NOMO-1 treated with dmso at 0.1 percent for 144 hours (cell line): ENCODE measurements at regions not wholly inside any gene's neighbourhood (a gene's known extent, or its start where the extent isn't known, plus 50 kb on each side); places are given as distances from the start of the nearest gene placed in this dataset.
"Not testable (repeated sequence)": the region's sequence is repeated elsewhere in the genome, so short reads cannot be mapped to it uniquely, and the experiment has no call there.

ENCODE experiments used
- DNase-seq: peaks from one replicate; lab custom pipeline; 2025; ENCODE audit not compliant: unreplicated experiment; lab: John Stamatoyannopoulos, UW

DNA sequence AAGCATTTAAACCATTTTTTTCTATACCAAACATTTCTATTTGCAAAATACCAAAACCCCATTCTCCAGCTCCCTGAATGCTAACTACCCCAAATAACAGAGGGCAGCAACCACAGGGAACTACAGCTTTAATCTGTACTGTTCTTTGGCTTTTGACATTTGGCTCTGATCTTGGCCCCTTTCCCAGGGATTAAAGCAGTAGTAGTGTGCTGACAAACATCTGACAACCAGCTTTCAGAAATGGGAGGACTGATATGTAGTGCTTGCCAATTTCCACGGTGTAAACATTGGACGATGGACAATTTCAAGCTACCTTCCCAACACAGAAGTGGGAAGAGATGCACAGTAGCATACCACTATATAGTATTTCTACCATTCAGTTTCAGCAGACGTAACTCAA is 88.4 kb upstream of the TEAD1 start:
- no peak for DNase-seq

DNA sequence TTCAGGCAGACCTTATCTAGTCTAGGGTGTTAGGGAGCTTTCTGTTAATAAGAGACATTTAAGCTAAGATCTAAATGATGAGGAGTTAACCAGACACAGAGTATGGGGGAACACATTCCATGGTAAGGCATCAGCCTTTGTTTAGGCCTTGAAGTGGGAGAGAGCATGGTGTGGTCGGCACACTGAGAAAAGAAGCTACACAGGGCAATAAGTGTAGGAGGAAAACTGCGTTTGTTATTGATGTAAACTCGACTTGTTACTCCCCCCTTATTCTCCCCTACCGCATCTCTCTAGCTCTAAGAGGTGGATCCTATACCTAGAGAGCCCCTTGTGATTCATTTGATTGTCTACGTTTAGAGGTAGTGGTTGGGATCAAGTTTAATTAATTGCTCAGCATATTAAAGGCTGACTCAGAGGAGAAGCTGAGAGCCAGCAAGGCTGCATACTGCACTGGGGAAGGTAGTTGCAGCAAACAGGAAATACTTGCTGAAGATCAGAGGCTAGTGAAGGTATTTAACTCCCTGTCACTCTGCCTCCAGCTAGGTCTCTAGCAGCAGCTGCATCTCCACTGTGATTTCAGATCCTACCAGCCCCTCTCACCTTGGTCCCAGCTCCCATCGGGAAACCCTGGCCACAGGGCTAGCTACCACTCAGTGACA is 86.8 kb upstream of the TEAD1 start:
- no peak for DNase-seq

DNA sequence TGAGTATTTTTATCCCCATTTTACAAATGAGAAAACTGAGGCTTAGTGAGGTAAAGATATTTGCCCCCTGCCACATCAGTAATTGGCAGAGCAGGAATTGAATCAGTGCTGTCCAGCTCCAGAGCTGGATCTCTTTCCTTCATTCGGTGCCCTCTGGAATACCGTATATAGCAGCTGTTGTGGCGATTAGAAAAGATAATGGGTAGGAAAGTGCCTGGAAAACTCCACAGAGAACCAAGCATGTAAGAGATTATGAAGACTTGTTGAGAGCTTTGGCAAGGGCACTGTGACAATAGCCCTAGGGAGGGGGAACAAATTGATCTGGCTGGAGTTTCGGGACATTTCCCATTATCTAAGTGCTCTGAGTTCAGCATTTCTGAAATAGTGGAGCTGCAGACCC is 82.5 kb upstream of the TEAD1 start:
- no peak for DNase-seq

DNA sequence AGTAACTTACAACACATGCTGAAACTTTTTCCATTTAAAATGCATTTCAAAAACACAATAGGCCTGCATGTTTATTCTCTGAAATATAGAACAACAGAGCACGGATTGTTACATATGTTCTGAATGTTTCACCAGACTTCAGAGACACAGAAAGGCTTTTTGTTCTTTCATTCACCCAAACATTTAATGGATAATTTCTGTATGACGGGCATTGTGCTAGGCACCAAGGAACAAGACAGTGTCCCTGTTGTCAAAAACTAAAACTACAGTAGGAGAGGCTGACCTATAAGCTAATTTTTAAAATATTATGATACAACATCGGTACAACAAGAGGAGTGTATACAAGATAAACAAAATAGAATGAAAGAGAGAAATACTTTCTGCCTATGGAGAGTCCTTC is 81.9 kb upstream of the TEAD1 start:
- DNase-seq, result no peak

DNA sequence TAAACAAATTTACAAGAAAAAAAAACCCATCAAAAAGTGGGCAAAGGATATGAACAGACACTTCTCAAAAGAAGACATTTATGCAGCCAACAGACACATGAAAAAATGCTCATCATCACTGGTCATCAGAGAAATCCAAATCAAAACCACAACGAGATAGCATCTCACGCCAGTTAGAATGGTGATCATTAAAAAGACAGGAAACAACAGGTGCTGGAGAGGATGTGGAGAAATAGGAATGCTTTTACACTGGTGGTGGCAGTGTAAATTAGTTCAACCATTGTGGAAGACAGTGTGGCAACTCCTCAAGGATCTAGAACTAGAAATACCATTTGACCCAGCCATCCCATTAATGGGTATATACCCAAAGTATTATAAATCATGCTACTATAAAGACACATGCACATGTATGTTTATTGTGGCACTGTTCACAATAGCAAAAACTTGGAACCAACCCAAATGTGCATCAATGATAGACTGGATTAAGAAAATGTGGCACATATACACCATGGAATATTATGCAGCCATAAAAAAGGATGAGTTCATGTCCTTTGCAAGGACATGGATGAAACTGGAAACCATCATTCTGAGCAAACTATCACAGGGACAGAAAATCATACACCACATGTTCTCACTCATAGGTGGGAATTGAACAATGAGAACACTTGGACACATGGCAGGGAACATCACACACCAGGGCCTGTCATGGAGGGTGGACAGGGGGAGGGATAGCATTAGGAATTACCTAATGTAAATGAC is 79.0 kb upstream of the TEAD1 start:
- DNase-seq, result not testable (repeated sequence)

DNA sequence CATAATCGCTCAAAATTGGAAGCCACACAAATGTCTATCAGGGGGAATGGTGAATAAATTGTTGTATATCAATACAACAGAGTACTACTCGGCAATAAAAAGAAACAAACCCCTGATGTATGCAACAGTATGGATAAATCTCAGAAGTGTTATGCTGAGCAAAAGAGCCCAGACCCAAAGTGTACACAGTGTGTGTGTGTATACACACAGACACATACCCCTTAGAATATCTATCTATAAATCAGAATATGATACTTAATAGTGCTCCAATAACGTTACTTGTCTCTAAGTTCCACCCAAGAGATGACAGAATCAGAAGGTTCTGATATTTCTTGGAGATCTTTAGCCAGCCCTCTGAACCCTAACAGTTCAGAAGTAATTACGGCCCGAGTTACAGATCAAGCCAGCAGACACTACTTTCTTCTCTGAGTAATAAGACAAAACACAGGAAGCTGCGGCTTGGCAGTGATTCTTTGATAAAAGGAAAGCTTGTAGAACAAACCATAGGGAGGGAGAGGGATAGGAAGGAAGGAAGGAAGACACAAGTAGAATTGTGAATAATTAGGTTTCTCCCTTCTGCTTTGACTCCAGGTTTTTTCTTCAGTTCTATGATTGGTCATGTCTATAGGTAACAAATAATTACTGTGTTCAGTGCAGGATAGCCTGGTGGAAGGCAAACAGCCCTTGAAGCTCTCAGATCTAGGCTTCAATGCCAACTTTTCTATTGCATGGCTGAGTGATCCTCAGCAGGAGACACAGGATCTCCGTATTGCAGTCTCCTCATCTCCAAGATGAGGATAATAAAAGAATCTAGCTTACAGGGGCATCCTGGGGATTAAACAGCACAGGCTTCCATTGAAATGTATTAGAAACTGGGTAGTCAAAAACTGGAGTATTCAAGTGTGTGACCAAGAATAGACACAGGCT is 75.6 kb upstream of the TEAD1 start:
- no peak for DNase-seq

DNA sequence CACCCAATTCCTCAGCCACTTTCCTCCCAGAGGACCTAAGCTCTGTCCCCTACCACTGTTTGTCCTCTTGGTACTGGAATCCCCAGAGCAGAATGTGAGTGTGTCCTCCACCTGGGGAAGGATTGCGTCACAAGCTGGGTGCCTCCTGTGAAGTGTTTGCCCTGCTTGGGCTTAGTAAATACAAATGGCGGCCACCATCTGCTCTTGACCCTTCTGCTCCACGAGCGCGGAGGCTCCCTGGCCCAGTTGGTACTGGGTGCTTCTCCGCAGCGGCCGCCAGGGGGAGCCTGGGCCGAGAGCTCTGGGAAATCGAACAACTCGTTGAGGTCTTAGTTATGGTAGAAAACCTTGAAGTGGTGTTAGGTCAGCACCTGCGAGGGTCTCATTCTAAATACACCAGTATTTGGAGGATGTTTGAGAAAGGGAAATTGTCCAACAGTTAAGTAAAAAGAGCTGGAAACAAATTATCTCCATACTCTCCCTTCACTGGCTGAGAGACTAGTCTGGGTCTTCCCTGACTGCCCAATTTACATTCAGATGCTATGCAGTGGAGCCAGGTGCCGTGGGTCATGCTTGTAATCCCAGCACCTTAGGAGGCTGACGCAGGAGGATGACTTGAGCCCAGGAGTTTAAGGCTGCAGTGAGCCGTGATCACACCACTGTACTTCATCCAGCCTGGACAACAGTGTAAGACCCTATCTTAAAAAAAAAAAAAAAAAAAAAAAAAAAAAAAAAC is 74.6 kb upstream of the TEAD1 start:
- DNase-seq, result peak; percentile 27

DNA sequence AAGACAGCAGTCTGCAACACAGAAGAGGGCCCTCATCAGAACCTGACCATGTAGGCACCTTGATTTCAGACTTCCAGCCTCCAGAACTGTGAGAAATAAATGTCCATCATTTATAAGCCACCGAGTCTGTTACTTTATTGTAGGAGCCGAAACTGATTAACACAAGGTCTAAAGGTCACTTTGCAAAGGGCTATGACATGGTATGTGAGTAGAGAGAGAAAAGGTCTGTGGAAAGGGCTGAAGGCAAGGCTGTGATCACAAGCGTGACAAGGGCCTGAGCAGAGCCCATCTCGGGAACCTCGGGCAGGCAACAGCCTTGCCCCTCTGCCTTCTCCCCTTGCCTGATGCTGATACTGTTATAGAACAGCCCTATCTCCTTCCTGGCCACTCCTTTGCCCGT is 73.4 kb upstream of the TEAD1 start:
- DNase-seq, result no peak

DNA sequence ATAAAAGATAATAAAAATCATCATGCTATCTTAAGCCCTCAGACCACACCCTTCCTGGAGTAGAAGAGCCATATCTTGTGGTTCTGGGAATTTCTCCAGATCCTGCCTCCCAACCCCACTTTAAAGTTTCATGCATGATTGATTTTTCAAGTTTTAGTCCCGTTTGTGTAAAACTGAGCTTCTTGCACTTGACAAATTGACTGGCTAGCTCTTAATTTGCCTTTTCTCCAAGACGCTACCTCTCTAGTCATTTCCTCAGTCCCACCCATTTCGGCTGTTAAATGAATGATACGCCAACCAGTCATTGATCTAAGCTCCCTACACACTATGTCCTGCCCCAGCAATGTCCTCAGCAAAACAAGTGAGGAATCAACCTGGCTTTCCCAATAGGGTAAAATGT is 71.8 kb upstream of the TEAD1 start:
- DNase-seq, result no peak

DNA sequence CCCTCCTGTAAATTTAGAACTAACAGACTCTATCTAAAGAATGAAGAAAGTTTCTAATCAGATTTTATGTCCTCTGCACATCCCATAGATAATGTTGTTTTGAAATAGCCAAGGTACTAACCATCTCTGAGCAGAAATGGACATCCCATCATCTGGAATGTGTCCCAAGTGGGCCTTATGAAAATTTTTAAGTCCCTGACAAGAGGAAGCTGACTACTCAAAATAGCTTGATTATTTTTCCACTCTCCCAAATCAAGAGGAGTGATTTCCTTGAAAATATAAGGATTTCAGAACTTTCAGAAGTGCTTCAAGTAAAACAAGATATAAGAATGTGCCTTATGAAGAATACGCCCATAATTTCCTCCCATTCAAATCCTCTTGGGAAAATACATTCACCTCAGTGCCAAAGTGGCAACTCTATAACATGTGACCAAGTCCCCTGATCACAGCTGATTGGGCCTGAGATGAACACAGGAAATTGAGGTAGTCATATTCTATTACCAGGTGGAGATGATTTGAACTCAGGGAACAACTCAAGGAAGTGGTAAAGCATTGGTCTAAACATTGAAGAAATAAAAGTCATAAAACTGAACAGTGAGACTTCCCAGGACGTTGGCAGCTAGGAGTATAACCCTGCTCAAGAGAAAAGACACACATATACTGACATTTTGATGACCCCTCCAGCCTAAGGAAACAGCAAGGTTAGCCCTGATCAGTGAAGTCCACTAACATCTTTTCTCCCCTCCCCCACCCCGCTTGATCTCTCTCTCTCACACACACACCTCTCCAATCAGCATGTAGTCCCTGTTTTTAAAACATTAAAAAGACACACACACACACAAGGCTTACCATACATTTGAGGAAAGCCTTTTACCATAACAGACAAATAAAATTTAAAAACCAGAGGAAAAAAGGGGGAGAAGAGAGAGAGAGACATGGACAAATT is 70.8 kb upstream of the TEAD1 start:
- DNase-seq, result no peak

DNA sequence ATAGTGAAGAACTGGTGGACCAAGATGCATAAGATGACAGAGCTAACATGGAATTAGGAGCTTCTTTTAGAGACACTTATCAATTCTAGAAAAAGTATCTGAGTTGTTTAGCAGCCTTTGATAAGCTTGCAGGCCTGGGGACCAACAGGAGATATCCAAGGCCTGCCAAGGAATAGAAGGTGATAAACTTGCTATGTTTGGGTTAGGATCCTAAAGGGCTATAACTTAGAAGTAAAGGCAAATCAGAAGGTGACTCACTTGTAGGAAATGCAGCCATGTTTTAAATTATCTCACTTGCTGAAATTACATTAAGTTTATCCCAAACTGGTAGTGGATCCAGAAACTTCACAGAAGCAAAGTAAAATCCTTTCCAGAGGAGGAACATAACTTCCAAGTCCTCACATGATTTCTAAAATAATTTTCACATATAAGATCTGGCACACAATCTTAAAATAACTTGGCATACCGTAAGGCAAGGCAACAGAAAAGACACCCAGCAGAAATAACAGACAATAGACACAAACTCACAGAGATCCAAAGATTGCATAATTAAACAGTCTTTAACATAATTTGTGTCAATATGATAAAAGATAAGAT is 69.6 kb upstream of the TEAD1 start:
- DNase-seq, result no peak

DNA sequence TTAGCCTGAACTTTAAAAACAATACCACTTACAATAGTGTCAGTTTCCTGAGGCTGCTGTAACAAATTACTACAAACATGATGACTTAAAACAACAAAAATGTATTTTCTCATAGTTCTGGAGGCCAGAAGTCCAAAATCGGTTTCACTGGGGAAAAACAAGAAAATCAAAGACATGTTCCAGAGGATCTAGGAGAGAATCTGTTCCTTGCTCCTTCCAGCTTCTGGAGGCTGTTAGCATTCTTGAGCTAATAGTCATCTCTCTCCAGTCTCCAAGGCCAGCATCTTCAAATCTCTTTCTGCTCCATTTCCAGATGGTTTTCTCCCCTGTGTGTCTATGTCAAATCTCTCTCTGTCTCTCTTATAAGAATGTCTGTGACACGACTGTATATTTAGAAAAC is 67.6 kb upstream of the TEAD1 start:
- no peak for DNase-seq

DNA sequence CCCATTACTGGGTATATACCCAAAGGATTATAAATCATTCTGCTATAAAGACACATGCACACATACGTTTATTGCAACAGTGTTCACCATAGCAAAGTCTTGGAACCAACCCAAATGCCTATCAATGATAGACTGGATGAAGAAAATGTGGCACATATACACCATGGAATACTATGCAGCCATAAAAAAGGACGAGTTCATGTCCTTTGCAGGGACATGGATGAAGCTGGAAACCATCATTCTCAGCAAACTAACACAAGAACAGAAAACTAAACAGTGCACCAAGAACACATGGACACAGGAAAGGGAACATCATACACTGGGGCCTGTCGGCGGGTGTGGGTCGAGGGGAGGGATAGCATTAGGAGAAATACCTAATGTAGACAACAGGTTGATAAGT is 65.5 kb upstream of the TEAD1 start:
- DNase-seq, result not testable (repeated sequence)

DNA sequence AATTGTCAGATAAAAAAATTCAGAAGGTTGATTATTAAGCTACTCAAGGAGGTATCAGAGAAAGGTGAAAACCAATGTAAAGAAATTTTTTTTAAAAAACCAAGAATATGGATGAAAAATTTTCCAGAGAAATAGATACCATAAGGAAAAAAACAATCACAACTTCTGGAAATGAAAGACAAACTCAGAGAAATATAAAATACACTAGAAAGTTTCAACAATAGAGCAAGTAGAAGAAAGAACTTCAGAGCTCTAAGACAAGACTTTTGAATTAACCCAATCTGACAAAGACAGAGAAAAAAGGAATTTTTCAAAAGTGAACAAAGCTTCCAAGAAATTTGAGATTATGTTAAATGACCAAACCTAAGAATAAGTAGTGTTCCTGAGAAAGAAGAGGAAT is 62.9 kb upstream of the TEAD1 start:
- no peak for DNase-seq

DNA sequence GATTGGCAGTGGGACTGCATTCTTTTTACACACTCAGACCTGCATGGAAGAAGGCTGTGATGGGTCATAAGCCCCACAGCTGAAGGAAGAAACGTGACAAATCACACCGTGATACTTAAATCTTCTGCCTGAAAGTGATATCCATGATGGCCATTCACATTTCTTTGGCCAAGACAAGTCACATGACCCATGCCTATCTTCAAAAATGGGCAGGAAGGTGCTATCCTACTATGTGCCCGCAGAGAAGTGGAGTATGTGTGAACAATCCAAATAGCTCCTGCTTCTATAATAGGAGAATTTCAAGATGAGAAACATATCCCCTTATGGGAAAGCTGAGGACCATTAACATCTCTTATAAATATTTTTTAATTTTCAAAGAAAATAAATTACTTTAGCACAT is 56.6 kb upstream of the TEAD1 start:
- no peak for DNase-seq

DNA sequence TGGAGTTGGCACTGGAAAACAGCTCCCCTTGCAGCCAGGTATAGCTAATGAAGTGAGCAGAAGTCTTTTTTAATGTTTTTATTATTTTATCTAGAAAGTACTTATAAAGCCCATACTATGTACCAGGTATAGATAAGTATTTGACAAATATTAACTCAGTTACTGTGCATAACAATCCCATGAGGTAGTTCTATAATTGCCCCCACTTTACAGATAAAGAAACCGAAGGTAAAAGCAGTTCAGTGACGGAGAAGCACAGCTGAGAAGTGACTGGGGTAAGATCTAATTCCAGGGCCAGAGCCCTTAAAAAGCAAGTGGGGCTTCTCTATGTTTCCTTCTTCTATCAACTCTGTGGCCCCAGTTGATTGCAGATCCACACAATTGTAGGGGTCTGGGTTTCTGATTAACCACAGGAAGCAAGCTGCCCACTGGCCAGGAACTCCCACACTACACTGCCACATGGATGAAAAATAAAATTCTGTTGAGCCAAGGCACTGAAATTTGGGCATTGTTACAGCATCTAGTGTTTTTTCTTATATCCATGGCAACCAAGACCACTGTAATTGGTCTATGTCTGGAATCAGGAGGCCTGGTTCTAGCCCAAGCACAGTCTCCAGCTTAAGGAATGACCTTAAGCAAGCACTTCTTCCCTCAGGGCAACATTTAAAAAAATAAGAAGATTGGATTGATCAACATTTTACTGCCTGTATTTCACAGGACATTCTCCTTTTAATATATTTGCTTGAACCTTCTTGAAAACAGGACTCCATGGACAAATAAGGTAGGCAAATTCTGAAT is 55.3 kb upstream of the TEAD1 start:
- no peak for DNase-seq

DNA sequence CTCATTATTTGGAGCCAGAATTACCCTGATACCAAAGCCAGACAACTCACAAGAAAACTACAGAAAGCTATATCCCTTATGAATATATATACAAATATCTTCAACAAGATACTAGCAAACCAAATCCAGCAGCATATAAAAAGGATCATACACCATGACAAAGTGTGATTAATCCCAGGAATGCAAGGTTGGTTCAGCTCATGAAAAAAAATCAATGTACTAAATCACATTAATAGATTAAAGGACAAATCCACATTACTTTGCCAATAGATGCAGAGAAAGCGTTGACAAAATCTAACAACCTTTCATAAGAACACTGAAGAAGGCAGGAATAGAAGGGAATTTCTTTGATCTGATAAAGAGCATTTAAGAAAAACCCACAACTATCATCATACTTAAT is 50.4 kb upstream of the TEAD1 start:
- no peak for DNase-seq
